Thyroid gland (tissue), 4 donors: ENCODE measurements at regions not wholly inside any gene's neighbourhood (a gene's known extent, or its start where the extent isn't known, plus 50 kb on each side); places are given as distances from the start of the nearest gene placed in this dataset.

Experiments used
- CTCF ChIP-seq, 6 experiments: fragments of 200-600 bp in 3 of 6; fragments of 450-650 bp in 3 of 6; sonication (generic) in 3 of 6; IDR thresholded peaks; one replicate each; pipeline ENCODE4 v1.5.1; 2016 to 2019; ENCODE audit warnings: antibody characterized with exemption in 6 of 6, mild to moderate bottlenecking in 2 of 6, inconsistent platforms in 1 of 6, moderate library complexity in 1 of 6
- POLR2A ChIP-seq, 2 donors: fragments of 450-650 bp; IDR thresholded peaks; one replicate each; pipeline ENCODE4 v1.6.1; 2017; ENCODE audit warnings: antibody characterized with exemption in 2 of 2, mild to moderate bottlenecking in 2 of 2, moderate library complexity in 1 of 2

- TF ChIP-seq CTCF (IDR thresholded peaks at IDR 0.05): no peak
- TF ChIP-seq POLR2A (IDR thresholded peaks at IDR 0.05): no peak
Measured at GRCh38 chr2:216560838-216561270, 62.2 kb downstream of the RPL37A start.
